Astrocyte (in vitro differentiated cells and primary cell): ENCODE measurements at regions not wholly inside any gene's neighbourhood (a gene's known extent, or its start where the extent isn't known, plus 50 kb on each side); places are given as distances from the start of the nearest gene placed in this dataset.
"Not testable (repeated sequence)": the region's sequence is repeated elsewhere in the genome, so short reads cannot be mapped to it uniquely, and the experiment has no call there.

Source experiments
- DNase-seq: peaks from one replicate; pipeline ENCODE4 v3.0.0-alpha.2; 2010; ENCODE audit warnings: low read depth
- FAIRE-seq: peaks from 2 replicates; lab custom pipeline; 2011; peaks lifted over from hg19 to GRCh38; lab: Jason Lieb, UNC
- H2AFZ ChIP-seq: 2 replicates; pipeline ENCODE4 v1.6.0; 2012; ENCODE audit warnings: low read depth, low read length, inconsistent platforms
- H3K27ac ChIP-seq: 2 replicates; pipeline ENCODE4 v1.5.1; 2011; ENCODE audit warnings: low read depth, low read length, inconsistent platforms
- H3K27me3 ChIP-seq: 2 replicates; pipeline ENCODE4 v1.6.0; 2011; ENCODE audit warnings: low read length, inconsistent platforms; ENCODE audit not compliant: insufficient read depth
- H3K36me3 ChIP-seq: 2 replicates; pipeline ENCODE4 v1.5.1; 2011; ENCODE audit warnings: low read length, inconsistent platforms; ENCODE audit not compliant: insufficient read depth
- H3K4me1 ChIP-seq: 2 replicates; pipeline ENCODE4 v1.5.1; 2011; ENCODE audit warnings: low read length, inconsistent platforms; ENCODE audit not compliant: insufficient read depth
- H3K4me2 ChIP-seq: 2 replicates; pipeline ENCODE4 v1.6.0; 2012; ENCODE audit warnings: low read length, inconsistent platforms
- H3K4me3 ChIP-seq: 2 replicates; pipeline ENCODE4 v1.5.1; 2011; ENCODE audit warnings: low read depth, mild to moderate bottlenecking, low read length, inconsistent platforms; ENCODE audit not compliant: insufficient read depth
- H3K79me2 ChIP-seq: 2 replicates; pipeline ENCODE4 v1.6.0; 2012; ENCODE audit warnings: mild to moderate bottlenecking, low read length, inconsistent platforms; ENCODE audit not compliant: insufficient read depth
- H3K9ac ChIP-seq: 2 replicates; pipeline ENCODE4 v1.6.0; 2012; ENCODE audit warnings: mild to moderate bottlenecking, low read length, inconsistent platforms
- H3K9me3 ChIP-seq: 2 replicates; pipeline ENCODE4 v1.5.1; 2012; ENCODE audit warnings: low read depth, mild to moderate bottlenecking, low read length, inconsistent platforms; ENCODE audit not compliant: insufficient read depth
- H4K20me1 ChIP-seq: 2 replicates; pipeline ENCODE4 v1.6.0; 2012; ENCODE audit warnings: low read length, inconsistent platforms; ENCODE audit not compliant: insufficient read depth
- H3K27ac Mint-ChIP-seq: one replicate; pipeline ENCODE4 v1.8.0; 2021; ENCODE audit warnings: mild to moderate bottlenecking, mixed read lengths; ENCODE audit not compliant: unreplicated experiment
- H3K27me3 Mint-ChIP-seq: one replicate; pipeline ENCODE4 v1.8.0; 2021; ENCODE audit warnings: low read depth, mixed read lengths; ENCODE audit not compliant: unreplicated experiment
- H3K36me3 Mint-ChIP-seq: one replicate; pipeline ENCODE4 v1.8.0; 2021; ENCODE audit warnings: low read depth, mixed read lengths; ENCODE audit not compliant: unreplicated experiment
- H3K4me1 Mint-ChIP-seq: one replicate; pipeline ENCODE4 v1.8.0; 2021; ENCODE audit warnings: low read depth, mixed read lengths; ENCODE audit not compliant: unreplicated experiment
- H3K4me3 Mint-ChIP-seq: one replicate; pipeline ENCODE4 v1.8.0; 2021; ENCODE audit warnings: mild to moderate bottlenecking, moderate library complexity, mixed read lengths; ENCODE audit not compliant: unreplicated experiment
- H3K9me3 Mint-ChIP-seq: one replicate; pipeline ENCODE4 v1.8.0; 2021; ENCODE audit warnings: mild to moderate bottlenecking, mixed read lengths; ENCODE audit not compliant: unreplicated experiment
- EZH2 ChIP-seq: IDR thresholded peaks from 2 replicates; pipeline ENCODE4 v1.6.1; 2012; ENCODE audit warnings: mild to moderate bottlenecking, low read length, inconsistent platforms; ENCODE audit not compliant: insufficient read depth
- TF ChIP-seq, protein P1 (sequence below): IDR thresholded peaks from 2 replicates; pipeline ENCODE4 v1.5.1; 2011; ENCODE audit warnings: low read depth, mild to moderate bottlenecking, inconsistent platforms, low read length, moderate library complexity; ENCODE audit not compliant: insufficient read depth

DNA sequence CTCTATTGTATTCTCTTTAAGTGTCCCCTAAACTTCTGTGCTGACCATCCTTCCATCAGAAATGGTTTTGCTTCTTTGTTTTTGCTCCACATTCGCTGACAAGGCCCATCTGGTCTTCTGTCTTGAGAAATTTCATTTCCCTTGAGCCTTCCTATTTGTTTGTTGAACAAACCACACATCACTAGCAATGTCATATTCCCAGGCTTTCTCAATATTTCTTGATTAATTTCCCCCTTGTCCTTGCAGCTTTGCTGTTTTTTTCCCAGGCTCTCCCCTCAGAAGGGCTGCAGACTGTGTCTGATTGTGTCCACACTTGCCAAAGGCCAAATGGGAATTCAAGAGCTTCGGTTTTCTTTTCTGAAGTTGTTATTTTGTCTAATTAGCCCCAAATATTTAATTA lies 158.9 kb downstream of the MID1IP1 start:
- Histone ChIP-seq H2AFZ (no peak overlapping the region), H3K9me3 (no peaks in the 10 kb centered on the region), H3K36me3 (no peaks in the 10 kb centered on the region), H3K79me2 (no peaks in the 10 kb centered on the region), H3K4me1 (no peaks in the 10 kb centered on the region), H3K27me3 (no peaks in the 10 kb centered on the region), H3K27ac (no peak overlapping the region), H3K4me2 (no peak overlapping the region), H3K4me3 (no peak overlapping the region), H3K9ac (no peak overlapping the region), H4K20me1 (no peaks in the 10 kb centered on the region)
- DNase-seq = no peak
- no peaks in the 10 kb centered on the region for H3K27me3 Mint-ChIP-seq
- H3K27ac Mint-ChIP-seq = no peak overlapping the region
- no peaks in the 10 kb centered on the region for H3K36me3 Mint-ChIP-seq
- H3K4me1 Mint-ChIP-seq = peaks cover 10% of the 10 kb centered on the region
- H3K4me3 Mint-ChIP-seq = no peak overlapping the region
- peaks cover 4% of the 10 kb centered on the region for H3K9me3 Mint-ChIP-seq
- no peak for TF ChIP-seq EZH2
- TF ChIP-seq, protein P1, sequence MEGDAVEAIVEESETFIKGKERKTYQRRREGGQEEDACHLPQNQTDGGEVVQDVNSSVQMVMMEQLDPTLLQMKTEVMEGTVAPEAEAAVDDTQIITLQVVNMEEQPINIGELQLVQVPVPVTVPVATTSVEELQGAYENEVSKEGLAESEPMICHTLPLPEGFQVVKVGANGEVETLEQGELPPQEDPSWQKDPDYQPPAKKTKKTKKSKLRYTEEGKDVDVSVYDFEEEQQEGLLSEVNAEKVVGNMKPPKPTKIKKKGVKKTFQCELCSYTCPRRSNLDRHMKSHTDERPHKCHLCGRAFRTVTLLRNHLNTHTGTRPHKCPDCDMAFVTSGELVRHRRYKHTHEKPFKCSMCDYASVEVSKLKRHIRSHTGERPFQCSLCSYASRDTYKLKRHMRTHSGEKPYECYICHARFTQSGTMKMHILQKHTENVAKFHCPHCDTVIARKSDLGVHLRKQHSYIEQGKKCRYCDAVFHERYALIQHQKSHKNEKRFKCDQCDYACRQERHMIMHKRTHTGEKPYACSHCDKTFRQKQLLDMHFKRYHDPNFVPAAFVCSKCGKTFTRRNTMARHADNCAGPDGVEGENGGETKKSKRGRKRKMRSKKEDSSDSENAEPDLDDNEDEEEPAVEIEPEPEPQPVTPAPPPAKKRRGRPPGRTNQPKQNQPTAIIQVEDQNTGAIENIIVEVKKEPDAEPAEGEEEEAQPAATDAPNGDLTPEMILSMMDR = no peak
- FAIRE-seq = peak; percentile 81

DNA sequence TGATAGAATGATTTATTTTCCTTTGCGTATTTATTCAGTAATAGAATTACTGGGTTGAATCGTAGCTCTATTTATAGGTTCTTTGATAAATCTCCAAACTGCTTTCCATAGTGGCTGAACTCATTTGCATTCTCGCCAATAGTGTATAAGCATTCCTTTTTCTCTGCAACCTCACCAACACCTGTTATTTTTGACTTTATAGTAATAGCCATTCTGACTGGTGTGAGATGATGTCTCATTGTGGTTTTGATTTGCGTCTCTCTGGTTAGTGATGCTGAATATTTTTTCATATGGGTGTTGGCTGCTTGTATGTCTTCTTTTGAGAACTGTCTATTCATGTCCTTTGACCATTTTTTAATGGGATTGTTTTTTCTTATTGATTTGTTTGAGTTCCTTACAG lies 160.7 kb downstream of the MID1IP1 start:
- no peak for DNase-seq
- H3K27ac Mint-ChIP-seq = no peak overlapping the region
- peaks cover 10% of the 10 kb centered on the region for H3K4me1 Mint-ChIP-seq
- H3K4me1 ChIP-seq = no peaks in the 10 kb centered on the region
- peak; percentile 39 for FAIRE-seq
- no peaks in the 10 kb centered on the region for H3K27me3 Mint-ChIP-seq
- H3K27ac ChIP-seq = no peak overlapping the region
- H3K9me3 Mint-ChIP-seq = peaks cover 4% of the 10 kb centered on the region
- H3K9me3 ChIP-seq = no peaks in the 10 kb centered on the region
- no peak overlapping the region for H3K4me3 ChIP-seq
- H3K79me2 ChIP-seq = no peaks in the 10 kb centered on the region
- no peaks in the 10 kb centered on the region for H3K36me3 Mint-ChIP-seq
- no peak overlapping the region for H3K9ac ChIP-seq
- TF ChIP-seq EZH2 = no peak
- TF ChIP-seq, protein P1 = no peak
- H2AFZ ChIP-seq = no peak overlapping the region
- no peaks in the 10 kb centered on the region for H3K27me3 ChIP-seq
- no peak overlapping the region for H3K4me3 Mint-ChIP-seq
- no peak overlapping the region for H3K4me2 ChIP-seq
- H4K20me1 ChIP-seq = no peaks in the 10 kb centered on the region
- H3K36me3 ChIP-seq = no peaks in the 10 kb centered on the region

DNA sequence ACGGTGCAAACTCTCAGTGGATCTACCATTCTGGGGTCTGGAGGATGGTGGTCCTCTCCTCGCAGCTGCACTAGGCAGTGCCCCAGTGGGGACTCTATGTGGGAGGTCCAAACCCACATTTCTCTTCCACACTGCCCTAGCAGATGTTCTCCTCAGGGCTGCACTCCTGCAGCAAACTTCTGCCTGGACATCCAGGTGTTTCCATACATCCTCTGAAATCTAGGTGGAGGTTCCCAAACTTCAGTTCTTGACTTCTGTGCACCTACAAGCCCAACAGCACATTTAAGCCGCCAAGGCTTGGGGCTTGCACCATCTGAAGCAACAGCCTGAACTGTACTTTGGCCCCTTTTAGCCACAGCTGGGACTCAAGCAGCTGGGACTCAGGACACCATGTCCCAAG lies 162.0 kb downstream of the MID1IP1 start:
- H3K36me3 ChIP-seq, H3K27ac ChIP-seq, H3K27me3 Mint-ChIP-seq, H2AFZ ChIP-seq, H3K79me2 ChIP-seq, H3K27ac Mint-ChIP-seq, H3K36me3 Mint-ChIP-seq, H3K4me3 Mint-ChIP-seq, H3K9me3 Mint-ChIP-seq, DNase-seq, H3K4me1 Mint-ChIP-seq, H4K20me1 ChIP-seq, H3K4me1 ChIP-seq, H3K9me3 ChIP-seq, H3K4me2 ChIP-seq, H3K27me3 ChIP-seq, H3K4me3 ChIP-seq, H3K9ac ChIP-seq: not testable (repeated sequence)
- FAIRE-seq = peak; percentile 78
